Gastroesophageal sphincter (tissue), 4 donors: ENCODE measurements at regions not wholly inside any gene's neighbourhood (a gene's known extent, or its start where the extent isn't known, plus 50 kb on each side); places are given as distances from the start of the nearest gene placed in this dataset.

Experiments used
- ATAC-seq: fragments of 150-250 bp; one replicate; pipeline ENCODE4 v1.9.1; 2016; ENCODE audit warnings: mild to moderate bottlenecking, moderate library complexity
- H3K27ac ChIP-seq, 4 donors: fragments of 200-600 bp; sonication (generic) in 3 of 4; 1 replicate in 3 of 4; 2 replicates in 1 of 4; pipeline ENCODE4 v1.5.1; 2016 to 2019
- H3K27me3 ChIP-seq: fragments of 200-600 bp; sonication (generic); one replicate; pipeline ENCODE4 v1.5.1; 2019
- H3K36me3 ChIP-seq, 2 donors: fragments of 200-600 bp; sonication (generic); one replicate each; pipeline ENCODE4 v1.5.1; 2019; ENCODE audit warnings: control low read depth in 1 of 2
- H3K4me1 ChIP-seq, 3 donors: fragments of 200-600 bp; sonication (generic); 1 replicate in 2 of 3; 2 replicates in 1 of 3; pipeline ENCODE4 v1.5.1; 2016 to 2019; ENCODE audit warnings: control low read depth in 2 of 3
- H3K4me3 ChIP-seq, 2 donors: fragments of 200-600 bp; sonication (generic); one replicate each; pipeline ENCODE4 v1.5.1; 2019; ENCODE audit warnings: mild to moderate bottlenecking in 1 of 2, moderate library complexity in 1 of 2
- H3K9me3 ChIP-seq, 3 donors: fragments of 200-600 bp; sonication (generic); one replicate each; pipeline ENCODE4 v1.5.1; 2017 to 2019; ENCODE audit warnings: control low read depth in 2 of 3
- EP300 ChIP-seq: sonication (generic); formaldehyde crosslinking; IDR thresholded peaks from one replicate; pipeline ENCODE4 v1.6.1; 2017; ENCODE audit warnings: antibody characterized with exemption, mild to moderate bottlenecking
- POLR2A ChIP-seq, 2 donors: fragments of 450-650 bp; IDR thresholded peaks; one replicate each; pipeline ENCODE4 v1.6.1; 2017; ENCODE audit warnings: antibody characterized with exemption in 2 of 2, mild to moderate bottlenecking in 2 of 2, moderate library complexity in 1 of 2
- POLR2AphosphoS5 ChIP-seq: sonication (generic); formaldehyde crosslinking; IDR thresholded peaks from one replicate; pipeline ENCODE4 v1.6.1; 2017; ENCODE audit warnings: antibody characterized with exemption
- WGBS, 2 donors: methylation state at CpG; one replicate each; pipeline ENCODE4 v1.1.5; 2018; ENCODE audit warnings: low coverage in 1 of 2; 5-methylcytosine and 5-hydroxymethylcytosine counted together
- TF ChIP-seq, protein P1 (sequence below), 4 experiments: fragments of 200-600 bp in 2 of 4; fragments of 450-650 bp in 2 of 4; sonication (generic) in 1 of 4; IDR thresholded peaks; one replicate each; pipeline ENCODE4 v1.5.1; 2017 to 2019; ENCODE audit warnings: antibody characterized with exemption in 4 of 4, mild to moderate bottlenecking in 2 of 4, moderate library complexity in 2 of 4

GRCh38 chr6:92541448-92542060 is 877.8 kb downstream of the EPHA7 start:
- H3K27me3 ChIP-seq: no peaks in the 10 kb centered on the region
- H3K4me3 ChIP-seq: no peak overlapping the region
- no peak overlapping the region for H3K27ac ChIP-seq
- no peaks in the 10 kb centered on the region for H3K4me1 ChIP-seq
- WGBS, 2 donors: 43 to 100% methylated on average over 1 of the region's 1 CpG
- ATAC-seq: no peak
- no peaks in the 10 kb centered on the region for H3K36me3 ChIP-seq
- H3K9me3 ChIP-seq: no peaks in the 10 kb centered on the region
- TF ChIP-seq, protein P1, sequence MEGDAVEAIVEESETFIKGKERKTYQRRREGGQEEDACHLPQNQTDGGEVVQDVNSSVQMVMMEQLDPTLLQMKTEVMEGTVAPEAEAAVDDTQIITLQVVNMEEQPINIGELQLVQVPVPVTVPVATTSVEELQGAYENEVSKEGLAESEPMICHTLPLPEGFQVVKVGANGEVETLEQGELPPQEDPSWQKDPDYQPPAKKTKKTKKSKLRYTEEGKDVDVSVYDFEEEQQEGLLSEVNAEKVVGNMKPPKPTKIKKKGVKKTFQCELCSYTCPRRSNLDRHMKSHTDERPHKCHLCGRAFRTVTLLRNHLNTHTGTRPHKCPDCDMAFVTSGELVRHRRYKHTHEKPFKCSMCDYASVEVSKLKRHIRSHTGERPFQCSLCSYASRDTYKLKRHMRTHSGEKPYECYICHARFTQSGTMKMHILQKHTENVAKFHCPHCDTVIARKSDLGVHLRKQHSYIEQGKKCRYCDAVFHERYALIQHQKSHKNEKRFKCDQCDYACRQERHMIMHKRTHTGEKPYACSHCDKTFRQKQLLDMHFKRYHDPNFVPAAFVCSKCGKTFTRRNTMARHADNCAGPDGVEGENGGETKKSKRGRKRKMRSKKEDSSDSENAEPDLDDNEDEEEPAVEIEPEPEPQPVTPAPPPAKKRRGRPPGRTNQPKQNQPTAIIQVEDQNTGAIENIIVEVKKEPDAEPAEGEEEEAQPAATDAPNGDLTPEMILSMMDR (IDR thresholded peaks at IDR 0.05): no peak
- TF ChIP-seq EP300: no peak
- TF ChIP-seq POLR2AphosphoS5: no peak
- TF ChIP-seq POLR2A (IDR thresholded peaks at IDR 0.05): no peak

DNA sequence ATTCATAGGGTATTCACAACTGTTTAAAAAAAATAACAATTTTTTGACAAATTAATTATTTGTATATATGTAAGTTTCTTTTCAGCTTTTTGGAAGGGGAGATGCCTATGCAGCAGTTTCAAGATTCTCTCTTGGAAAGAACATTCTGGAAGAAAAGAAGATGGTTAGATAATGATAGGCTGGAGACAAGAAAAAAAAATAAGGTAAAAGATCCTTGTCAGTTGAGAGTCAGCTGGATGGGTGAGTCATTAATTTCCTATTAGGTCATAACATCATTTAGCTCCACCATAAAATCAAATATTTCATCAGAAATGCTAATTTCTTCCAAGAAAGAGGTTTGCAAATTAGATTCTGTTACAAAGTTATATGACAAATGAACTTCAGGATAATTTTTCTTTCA is 880.4 kb downstream of the EPHA7 start:
- no peak for TF ChIP-seq EP300
- no peak for TF ChIP-seq POLR2A (IDR thresholded peaks at IDR 0.05)
- TF ChIP-seq POLR2AphosphoS5: no peak
- TF ChIP-seq, protein P1 (IDR thresholded peaks at IDR 0.05): no peak
- H3K9me3 ChIP-seq: no peaks in the 10 kb centered on the region

GRCh38 chr6:92538275-92538674 is 881.1 kb downstream of the EPHA7 start:
- Histone ChIP-seq H3K27me3 (no peaks in the 10 kb centered on the region), H3K27ac (no peak overlapping the region), H3K36me3 (no peaks in the 10 kb centered on the region), H3K9me3 (no peaks in the 10 kb centered on the region), H3K4me1 (no peaks in the 10 kb centered on the region), H3K4me3 (no peak overlapping the region)
- ATAC-seq: no peak
- WGBS, 2 donors: 17 to 50% methylated on average over 1 of the region's 1 CpG
- TF ChIP-seq, protein P1 (IDR thresholded peaks at IDR 0.05): no peak
- TF ChIP-seq POLR2AphosphoS5 (no peak), POLR2A (IDR thresholded peaks at IDR 0.05) (no peak), EP300 (no peak)

More for the DNA sequence above, 880.4 kb downstream of the EPHA7 start:
- Histone ChIP-seq H3K27ac (no peak overlapping the region), H3K4me1 (no peaks in the 10 kb centered on the region), H3K4me3 (no peak overlapping the region), H3K27me3 (no peaks in the 10 kb centered on the region), H3K36me3 (no peaks in the 10 kb centered on the region)
- ATAC-seq: no peak

- TF ChIP-seq EP300: no peak
- no peak for TF ChIP-seq POLR2A (IDR thresholded peaks at IDR 0.05)
- TF ChIP-seq POLR2AphosphoS5: no peak
- TF ChIP-seq, protein P1 (IDR thresholded peaks at IDR 0.05): no peak
- no peak for ATAC-seq
- no peak overlapping the region for H3K27ac ChIP-seq
- no peaks in the 10 kb centered on the region for H3K36me3 ChIP-seq
- H3K4me3 ChIP-seq: no peak overlapping the region
- no peaks in the 10 kb centered on the region for H3K4me1 ChIP-seq
- no peaks in the 10 kb centered on the region for H3K9me3 ChIP-seq
- H3K27me3 ChIP-seq: no peaks in the 10 kb centered on the region
- 46 to 51% methylated on average over 3 of the region's 3 CpGs for WGBS, 2 donors
These were observed 885.2 kb downstream of the EPHA7 start for GRCh38 chr6:92534109-92534508.

- H3K4me3 ChIP-seq: no peak overlapping the region
- peaks cover 0 to 29% (median 0%) of the 10 kb centered on the region in 3 donors for H3K9me3 ChIP-seq
- H3K27me3 ChIP-seq: no peaks in the 10 kb centered on the region
- TF ChIP-seq, protein P1 (IDR thresholded peaks at IDR 0.05): no peak
- TF ChIP-seq POLR2AphosphoS5: no peak
- no peak for TF ChIP-seq EP300
- TF ChIP-seq POLR2A (IDR thresholded peaks at IDR 0.05): no peak
- no peaks in the 10 kb centered on the region for H3K36me3 ChIP-seq
- WGBS, 2 donors: 89 to 100% methylated on average over 1 to 2 of the region's 2 CpGs
- ATAC-seq: no peak
- H3K27ac ChIP-seq: no peak overlapping the region
- H3K4me1 ChIP-seq: no peaks in the 10 kb centered on the region
These were observed 896.8 kb downstream of the EPHA7 start for GRCh38 chr6:92522589-92522988.
